Stromal cell of bone marrow (primary cell): ENCODE measurements at regions not wholly inside any gene's neighbourhood (a gene's known extent, or its start where the extent isn't known, plus 50 kb on each side); places are given as distances from the start of the nearest gene placed in this dataset.

Experiments used
- DNase-seq: peaks from one replicate; pipeline ENCODE4 v3.0.0-alpha.2; 2012; ENCODE audit warnings: low read depth

DNA sequence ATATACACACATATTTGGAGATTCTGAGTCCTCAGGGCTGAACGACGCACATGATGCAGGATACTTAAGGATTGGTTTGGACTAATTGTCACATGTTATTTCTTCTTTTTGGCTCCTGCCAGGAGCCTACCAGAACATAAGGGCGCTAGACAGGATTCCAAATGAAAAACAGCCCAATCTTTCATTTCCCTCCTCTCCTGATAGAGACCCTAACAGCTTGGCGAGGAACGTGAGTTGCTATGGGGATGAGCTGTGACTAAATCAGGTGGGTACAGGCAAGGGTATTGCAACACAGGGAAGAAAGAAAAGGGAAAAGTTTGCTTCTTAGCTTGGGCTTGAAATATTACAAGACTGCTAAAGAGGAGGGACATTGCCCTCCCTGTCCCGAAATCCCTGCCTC lies 109.9 kb downstream of the AIPL1 start:
- DNase-seq, result no peak

DNA sequence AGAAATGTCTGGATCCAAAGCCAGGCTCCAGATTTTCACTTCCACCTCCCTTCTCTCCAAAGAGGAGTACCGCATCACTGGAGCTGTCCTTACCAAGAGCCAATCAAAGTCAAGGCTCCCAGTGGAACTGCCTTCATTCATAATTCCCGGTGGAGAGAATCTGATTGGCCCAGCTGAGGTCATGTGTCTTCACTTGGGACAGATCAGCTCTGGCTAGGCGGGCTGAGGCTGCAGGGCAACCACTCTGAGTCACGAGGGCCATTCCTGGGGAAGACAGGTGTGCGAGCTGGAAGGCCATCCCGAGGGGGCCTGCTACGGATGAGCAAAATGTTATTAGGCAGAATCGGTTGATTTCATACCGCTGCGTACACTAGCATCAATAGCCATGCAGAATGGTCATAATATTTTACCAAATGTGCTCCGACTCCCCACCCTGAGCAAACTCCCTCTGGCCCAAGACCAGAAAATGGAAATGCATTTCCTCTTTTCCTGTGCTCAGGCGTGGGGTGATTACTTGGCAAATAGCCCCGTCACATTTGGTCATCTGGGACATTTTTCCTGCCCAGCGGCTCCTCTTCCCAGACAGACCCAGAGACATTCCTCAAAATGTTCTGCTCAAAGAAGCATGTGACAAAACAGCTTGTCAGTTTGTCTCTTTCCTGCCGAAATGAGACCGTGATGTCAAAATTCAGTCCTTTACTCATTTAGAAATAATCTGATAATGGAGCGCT lies 111.1 kb downstream of the AIPL1 start:
- no peak for DNase-seq

DNA sequence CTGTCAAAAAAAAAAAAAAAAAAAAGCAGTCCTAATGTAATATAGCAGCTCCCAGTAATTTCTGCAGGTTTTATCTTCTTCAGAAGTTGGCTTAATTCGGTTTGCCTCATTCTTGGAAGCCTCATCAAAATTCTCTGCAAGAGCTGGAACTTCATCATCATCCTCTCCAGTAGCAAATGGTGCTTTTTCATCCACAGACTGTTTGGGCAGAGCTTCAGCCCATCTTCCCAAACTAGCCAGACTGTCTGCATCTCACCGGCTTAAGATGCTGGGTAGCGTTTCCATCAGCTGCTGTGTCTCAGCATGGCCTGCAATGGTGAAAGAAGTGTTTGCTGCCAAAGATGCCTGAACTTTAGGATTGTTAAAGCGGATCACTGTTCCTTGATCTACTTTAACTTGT lies 112.6 kb downstream of the AIPL1 start:
- no peak for DNase-seq

DNA sequence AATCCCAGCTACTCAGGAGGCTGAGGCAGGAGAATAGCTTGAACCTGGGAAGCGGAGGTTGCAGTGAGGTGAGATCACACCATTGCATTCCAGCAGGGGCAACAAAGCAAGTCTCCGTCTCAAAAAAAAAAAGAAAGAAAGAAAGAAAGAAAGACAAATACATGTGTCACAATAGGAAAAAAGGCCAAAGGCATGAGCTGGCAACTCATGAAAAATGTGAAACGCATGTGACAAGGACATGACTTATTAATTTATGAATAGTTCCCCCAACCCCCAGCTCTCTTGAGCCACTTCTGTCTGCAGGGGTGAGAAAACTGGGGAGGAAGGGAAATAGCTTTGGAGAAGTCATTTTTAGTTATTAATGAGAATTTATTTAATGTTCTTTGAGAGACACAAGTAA lies 120.6 kb downstream of the AIPL1 start:
- DNase-seq, result no peak

DNA sequence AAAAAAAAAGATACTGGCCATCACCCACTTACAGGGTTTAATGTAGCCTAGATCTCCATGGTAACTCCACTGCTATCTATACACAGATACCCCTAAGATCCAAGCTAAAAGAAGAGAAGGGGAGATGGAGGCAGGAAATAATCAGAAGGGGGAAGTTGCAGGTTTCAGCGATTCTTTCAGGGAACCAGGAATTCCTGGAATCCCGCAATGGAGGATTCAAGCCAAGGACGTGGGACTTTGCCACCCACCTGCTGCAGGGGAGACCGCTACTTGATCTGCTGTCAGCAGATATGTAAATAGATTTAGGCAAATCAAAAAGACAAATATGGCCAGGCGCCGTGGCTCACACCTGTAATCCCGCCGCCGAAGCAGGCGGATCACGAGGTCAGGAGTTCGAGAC lies 121.1 kb downstream of the AIPL1 start:
- no peak for DNase-seq

DNA sequence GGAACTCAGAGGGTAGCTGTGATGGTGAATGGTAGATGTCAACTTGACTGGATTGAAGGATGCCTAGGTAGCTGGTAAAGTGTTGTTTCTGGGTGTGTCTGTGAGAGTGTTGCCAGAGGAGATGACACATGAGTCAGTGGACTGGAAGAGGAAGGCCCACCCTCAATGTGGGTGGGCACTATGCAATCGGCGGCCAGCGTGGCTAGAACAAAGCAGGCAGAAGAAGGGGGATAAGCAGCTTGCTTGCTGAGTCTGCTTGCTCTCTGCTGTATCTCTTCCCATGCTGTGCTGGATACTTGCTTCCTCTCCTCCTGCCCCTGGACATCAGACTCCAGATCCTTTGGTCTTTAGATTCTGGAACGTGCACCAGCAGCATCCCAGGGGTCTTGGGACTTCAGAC lies 128.1 kb downstream of the AIPL1 start:
- no peak for DNase-seq

DNA sequence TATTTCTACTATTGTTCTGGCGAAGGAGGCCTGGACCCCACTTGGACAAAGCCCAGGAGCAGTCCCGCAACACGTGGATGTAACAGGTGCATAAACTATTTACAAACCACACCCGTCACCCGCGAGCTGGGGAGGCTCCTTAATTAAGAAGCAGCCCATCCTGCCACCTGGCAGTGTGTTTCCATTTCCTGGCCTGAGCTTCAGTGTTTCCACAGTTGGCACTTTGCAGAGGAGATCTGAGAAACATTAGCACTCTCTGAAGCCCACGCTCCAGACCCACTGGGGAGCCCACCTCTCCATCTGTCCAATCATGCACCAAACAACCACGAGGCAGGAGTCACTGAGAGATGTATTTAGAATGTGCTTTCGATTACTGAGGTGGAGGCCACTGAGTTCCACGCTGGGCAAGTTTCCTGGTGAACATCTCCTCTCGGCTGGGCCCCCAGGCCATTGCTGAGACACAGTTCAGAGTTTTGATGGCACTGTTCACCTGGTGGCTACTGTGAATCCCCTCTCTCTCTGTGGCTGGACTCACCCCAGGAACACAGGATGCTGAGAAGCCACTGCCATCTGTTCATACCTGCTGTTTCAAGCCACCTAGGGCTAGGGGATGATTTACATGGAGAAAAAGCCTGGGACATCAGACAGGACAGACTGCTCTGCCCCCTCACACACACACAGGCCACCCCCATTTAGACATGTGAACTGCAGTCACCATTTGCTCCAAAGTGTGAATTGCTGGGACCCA lies 129.1 kb downstream of the AIPL1 start:
- DNase-seq, result no peak

DNA sequence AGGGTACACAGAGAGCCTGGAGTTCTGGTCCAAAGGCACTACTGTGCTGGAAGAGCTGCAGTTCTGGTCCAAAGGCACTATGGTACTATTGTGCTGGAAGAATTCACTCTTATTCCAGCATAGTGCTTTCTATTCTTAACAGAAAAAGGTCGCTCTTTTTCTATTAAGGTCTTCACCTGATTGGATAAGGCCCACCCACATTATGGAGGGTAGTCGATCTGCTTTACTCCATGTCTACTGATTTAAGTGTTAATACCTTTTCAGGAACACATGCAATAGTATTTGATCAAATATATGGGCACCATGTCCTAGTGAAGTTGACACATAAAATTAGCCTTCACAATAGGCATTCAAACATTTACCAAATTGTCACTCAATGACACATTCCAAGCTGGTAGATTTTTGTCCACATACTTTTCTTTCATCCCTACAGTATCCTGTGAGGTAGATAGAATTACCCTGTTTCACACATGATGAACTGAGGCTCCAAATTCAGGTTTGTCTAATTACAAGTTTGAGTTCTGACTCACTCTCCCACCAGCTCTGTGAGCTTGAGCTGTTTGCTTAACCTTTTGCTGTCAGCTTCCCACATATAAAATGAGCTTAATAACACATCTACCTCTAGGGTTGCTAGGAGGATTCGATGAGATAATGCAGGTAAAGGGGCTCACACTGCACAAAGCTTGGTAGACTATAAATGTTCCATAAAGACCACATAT lies 129.9 kb downstream of the AIPL1 start:
- no peak for DNase-seq

DNA sequence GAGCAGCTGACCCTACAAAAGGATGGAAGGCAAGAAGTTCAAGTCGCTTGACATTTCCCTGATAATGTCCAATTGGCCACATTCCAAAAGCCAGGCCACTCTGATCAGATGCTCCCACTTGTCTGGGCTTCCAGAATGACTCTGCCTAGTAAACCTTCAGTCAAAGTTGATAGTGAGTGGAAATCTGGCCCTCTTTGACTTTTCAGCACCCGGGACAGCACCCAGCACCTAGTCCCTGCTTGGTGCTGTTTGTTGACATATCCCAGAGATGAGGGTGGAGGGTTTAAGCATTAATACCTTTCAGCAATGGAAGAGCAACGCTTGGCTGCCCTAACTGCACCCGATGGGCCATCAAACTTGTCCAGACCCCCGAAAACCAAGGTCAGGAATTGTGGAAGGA lies 131.3 kb downstream of the AIPL1 start:
- no peak for DNase-seq

DNA sequence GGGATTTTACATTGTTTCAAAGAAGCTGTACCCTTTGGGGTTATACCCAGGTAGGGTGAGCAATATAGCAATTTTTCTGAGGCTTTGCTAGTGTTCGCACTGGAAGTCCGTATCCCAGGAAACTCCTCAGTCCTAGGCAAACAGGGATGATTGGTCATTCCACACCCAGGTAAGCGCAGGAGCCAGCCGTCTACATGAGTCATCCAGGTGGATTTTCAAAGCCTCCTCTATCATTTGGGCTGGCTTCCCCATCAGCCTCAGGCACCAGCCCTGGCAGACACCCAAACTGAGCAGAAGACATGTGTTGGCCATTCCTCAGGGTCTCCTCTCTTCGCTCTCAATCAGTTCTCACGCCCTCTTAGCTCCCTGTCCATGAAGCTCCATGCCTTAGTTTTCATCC lies 135.6 kb downstream of the AIPL1 start:
- DNase-seq, result no peak

DNA sequence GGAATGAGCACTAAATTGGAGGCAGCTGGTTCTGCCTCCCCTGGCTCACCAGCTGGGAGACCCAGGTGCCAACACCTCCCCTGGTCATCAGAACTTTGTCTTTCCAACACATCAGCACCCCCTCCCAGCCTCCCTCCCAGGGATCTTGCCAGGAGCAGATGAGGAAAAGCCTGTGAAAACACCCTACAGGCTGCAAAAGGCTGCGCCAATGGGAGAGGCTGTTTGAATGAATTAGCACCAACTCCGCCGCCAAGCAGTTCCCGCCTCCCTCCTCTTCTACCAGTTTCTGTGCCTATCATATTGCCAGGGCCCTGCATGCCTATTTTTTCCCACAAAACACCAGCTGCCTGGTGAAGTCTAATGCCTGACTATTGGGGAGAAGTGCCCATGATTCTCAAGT lies 137.0 kb downstream of the AIPL1 start:
- no peak for DNase-seq

DNA sequence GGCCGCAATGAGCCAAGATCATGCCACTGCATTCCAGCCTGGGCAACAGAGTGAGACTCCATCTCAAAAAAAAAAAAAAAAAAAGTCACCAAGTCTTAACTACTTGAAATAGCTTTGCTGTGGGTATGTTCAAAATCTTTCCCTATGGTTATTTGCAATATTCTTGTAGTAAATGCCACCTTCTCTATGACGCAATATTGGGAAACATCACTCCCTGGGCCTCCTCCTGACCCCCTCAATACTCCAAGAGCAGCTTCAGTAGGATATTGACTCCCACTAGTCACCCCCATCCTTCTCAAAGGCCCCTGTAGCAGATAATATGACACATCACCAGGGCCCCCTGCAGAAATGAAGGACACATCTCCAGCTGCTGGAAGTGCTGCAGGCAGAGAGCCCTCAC lies 137.8 kb downstream of the AIPL1 start:
- no peak for DNase-seq

DNA sequence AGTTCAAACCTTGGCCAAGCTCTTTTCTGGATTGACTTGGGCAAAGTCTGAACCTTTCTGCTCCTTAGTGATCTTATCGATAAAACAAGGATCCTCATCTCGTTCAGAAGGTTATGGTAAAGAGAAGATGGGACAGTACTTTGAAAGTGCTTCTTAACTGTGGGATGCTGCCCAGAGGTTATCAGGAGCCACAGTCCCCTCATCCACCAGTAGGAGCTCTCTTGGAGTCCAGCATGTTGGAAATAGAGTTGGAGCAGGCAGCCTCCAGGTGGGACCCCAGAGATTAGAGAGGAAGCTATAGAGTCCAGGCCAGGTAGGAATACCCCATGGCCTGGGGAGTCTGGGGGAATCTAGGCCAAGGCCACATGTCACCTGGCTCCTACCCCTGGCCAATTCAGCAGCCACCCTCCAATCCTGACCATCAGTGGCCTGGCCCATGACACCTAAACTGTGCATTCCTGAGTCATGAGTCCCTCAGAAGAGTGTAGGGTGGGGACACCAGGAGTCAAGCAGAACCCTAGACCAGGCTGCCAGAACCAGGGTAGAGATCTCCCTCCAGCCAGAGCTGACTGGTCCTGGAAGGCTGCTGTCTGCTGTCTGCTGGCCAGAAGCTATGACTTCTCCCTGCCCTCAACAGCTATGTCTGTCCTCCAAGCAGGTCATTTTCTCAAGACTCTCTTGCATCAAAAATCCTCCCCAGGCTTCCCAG lies 144.3 kb downstream of the AIPL1 start:
- DNase-seq, result no peak

DNA sequence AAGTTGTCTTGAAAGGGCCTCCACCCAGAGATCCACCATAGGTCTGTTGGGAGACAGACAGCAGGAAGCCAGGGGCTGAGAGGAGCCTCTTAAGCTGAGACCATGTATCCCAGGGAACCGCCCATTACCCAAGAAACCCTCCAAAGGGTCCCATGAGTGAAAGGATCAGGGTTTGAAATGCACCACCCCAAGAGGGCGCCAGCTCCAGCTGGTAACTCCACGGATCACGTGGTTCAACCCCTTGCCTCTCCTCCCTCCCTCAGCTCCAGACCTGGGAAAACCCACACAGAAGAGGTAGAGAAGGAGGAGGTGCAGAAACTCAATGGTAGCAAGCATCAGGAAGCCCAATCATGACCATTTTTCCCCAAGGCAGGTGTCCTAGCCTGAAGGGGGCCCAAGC lies 148.7 kb downstream of the AIPL1 start:
- no peak for DNase-seq

DNA sequence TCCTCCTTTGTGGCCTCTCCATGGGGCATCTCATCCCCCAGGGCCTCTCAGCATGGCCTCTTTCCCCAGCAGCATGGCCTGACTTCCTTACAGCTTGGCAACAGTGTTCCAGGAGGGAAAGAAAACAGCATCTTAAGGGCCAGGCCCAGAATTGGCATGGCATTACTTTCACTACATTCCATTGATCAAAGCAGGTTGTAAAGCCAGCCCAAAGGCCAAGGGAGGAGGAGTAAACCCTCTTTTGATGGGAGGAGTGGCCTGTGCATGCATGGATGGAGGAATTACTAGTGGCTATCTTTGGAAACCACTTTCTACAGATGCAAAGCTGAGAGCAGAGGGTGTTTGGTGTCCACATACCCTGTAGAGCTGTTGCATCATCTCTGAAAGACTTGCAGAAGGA lies 149.4 kb downstream of the AIPL1 start:
- DNase-seq, result no peak

DNA sequence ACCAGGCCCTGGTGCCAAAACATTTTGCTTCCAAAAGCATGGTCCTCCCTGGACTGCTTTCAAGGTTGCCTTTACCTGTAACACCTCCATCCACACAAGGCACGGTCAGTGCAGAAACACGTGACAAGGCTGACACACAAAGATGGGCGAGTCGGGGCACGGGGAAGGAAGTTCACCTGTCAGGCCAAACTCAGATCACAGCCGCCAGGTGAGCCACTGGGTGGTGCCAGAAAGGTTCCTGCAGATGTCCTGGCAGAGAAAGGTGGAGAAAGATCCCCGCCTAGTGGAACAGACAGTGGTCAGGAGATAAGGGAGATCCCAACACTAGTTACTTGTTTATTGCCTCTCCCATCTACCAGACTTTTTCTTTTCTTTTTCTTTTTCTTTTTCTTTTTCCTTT lies 155.3 kb downstream of the AIPL1 start:
- DNase-seq, result no peak

DNA sequence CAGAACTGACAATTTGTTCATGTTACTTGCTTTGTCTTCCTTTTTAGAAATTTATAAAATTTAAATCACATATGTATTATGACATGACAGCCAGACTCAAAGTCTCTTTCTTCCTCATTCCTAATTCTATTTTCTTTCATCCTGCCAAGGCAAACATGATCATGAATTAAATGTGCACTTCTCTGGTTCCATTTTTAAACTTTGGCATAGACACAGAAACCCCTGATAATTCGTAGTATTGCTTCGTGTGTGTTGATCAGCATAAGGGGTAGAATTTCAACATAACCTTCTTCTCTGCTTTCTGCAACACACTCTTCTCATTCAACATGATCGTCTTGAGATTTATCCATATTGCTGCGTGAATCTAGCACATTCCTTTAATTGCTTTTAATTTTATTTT lies 156.5 kb downstream of the AIPL1 start:
- DNase-seq, result no peak

DNA sequence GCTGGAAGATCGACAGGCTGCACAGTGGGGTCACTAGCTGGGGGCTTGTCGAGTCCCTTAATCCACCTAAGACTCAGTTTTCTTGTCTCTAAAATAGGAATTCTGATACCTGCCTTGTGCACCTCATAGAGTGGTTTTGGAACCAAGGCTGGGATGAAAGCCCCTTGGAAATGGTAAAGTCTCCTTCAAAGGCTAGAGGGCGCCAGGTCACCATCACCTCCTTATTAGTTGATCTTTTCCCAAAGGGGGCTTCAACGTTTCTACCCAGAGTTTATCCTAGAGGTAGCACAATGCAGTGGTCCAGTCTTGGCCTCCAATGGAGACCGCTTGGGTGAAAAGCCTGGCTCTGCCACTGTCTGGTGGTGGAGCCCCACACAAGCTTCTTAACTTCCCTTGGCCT lies 158.2 kb downstream of the AIPL1 start:
- no peak for DNase-seq

DNA sequence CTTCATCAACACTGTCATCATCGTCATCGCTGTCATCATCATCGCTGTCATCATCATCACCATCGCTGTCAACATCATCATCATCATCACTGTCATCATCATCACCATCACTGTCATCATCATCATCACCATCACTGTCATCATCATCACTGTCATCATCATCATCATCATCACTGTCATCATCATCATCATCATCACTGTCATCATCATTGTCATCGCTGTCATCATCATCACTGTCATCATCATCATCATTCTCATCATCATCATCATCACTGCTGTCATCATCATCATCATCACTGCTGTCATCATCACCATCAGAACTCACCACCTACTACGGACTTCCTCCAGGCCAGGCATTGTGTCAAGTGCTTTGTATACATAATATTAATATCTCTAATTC lies 160.6 kb downstream of the AIPL1 start:
- DNase-seq, result no peak

DNA sequence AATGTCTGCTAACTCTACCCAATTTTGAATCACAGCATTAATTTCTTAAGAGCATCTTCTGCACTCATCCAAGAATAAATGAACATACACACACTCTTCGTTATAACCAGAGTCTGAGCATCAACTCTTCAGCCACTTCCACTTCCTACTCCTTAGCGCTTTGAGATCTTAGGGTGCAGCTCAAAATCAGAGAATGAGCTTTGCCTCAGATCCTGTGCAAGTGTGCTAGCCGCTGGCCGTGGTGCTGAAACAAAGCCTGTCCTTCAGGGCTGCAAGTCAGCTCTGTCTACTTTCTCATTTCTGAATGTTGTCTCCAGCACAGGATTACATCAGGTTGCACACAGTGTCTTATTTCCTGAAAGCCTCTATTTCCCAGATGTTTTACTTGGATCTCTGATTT lies 165.4 kb downstream of the AIPL1 start:
- DNase-seq, result peak; percentile 3

DNA sequence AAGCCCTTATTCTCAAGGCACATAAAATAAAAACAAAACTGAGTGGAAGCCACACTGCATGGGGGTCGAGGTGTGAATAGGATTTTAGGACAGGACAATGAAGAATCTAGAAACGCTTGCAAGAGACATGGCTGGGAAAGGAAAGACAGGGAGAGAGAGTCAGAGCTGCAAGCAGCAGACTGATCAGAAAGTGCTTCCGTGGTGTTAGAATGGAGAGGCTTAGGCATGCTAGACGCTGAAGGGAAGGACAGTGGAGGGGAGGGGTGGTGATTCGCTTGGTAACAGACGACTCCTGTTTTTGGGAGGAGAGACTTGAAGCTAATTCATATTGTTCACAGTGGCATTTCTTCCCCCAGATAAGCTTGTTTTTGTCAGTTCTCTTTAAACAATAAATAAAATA lies 173.5 kb downstream of the AIPL1 start:
- DNase-seq, result no peak

DNA sequence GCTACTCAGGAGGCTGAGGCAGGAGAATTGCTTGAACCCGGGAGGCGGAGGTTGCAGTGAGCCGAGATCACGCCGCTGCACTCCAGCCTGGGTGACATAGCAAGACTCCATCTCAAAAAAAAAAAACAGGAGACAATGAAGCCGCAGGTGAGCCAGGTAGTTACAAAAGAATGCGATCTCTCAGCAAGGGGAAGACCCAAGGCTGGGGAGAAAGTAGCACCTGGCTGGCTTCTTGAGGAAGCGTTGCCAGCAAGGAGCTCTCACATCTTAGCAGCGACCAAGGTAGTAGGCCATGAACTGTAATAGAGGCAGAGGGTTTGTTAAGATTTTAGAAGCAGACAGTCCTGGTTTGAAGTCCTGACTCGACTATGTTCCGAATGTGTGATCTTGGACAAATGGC lies 175.0 kb downstream of the AIPL1 start:
- DNase-seq, result no peak

DNA sequence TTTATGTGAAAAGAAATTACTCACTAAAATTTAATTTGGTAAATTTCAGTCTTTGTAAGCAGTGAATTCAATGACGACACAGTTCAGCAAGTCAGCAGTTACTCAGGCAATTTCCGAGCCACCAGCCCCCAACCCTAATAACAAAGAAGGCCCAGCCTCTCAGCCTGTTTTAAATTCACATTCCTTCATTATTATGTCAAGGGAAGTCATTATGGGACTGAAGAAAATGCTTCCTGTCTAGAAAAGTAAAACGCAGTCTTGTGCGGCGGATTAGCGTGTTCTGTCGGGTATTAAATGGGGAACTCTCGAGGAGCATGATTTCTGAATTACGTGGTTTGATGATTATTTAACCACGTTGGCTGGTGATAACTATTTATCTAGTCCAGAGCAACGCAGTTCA lies 177.6 kb downstream of the AIPL1 start:
- DNase-seq, result no peak
